KG1 (cell line): ENCODE measurements at regions not wholly inside any gene's neighbourhood (a gene's known extent, or its start where the extent isn't known, plus 50 kb on each side); places are given as distances from the start of the nearest gene placed in this dataset.

Experiments
- DNase-seq: peaks from one replicate; lab custom pipeline; 2025; lab: John Stamatoyannopoulos, UW

DNA sequence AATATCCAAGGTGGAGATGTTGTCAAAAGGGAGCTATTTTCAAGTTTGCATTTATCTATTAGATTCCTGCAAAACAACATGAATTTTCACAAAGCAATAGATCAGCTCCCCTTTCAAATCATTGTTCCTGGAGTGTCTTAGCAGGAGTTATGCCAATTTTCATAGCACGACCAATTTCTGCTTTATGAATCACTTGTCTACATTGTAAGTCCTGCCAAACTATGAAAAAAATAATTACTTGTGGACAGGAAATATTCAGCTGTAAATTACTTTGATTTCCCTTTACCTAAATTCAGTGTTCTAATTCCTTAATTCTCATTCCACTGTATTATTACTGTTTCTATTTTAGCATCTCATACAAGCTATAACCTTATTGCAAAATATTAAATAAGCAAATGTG, 1289.6 kb downstream of the NSUN3 start:
- no peak for DNase-seq

DNA sequence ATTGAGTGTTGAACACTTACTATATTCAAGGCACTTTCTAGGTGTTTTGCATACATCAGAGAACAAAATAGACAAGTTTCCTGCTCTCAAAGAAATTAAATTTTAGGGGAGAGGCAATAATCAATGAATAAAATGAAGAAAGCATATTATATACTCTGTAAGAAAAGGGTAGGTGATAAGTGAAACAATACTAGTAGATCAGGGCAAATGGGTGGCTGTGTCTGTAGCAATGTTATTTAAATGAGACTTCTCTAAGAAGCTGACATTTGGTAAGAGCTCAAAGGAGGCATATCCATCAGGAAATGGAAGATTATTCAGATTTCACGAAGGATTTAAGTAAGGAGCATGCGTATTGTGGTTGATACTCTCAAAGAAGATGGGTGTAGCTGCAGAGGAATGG, 1291.6 kb downstream of the NSUN3 start:
- no peak for DNase-seq

DNA sequence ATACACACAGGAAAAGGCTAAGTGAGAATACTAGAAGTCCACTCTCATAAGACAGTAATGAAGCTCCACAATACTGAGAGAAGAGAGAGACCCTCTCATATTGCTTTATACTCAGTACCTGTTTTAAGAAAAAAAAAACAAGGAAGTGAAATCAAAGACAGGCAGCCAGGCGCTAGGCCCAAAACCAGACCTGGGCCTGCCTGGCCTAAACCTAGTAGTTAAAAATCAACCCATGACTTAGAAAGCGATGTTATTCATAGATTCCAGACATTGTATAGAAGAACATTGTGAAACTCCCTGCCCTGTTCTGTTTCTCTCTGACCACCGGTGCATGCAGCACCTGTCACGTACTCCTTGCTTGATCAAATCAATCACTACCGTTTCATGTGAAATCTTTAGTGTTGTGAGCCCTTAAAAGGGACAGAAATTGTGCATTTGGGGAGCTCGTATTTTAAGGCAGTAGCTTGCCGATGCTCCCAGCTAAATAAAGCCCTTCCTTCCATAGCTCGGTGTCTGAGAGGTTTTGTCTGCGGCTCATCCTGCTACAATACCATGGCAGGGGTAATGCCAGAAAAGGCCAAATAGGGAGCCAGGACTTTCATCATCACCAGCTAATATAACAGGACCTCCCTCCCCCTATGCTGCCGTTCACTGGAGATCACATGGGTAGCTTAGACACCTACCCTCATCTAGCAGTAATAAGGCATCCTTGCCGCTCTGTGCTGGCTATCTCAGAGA, 1294.1 kb downstream of the NSUN3 start:
- DNase-seq: no peak

DNA sequence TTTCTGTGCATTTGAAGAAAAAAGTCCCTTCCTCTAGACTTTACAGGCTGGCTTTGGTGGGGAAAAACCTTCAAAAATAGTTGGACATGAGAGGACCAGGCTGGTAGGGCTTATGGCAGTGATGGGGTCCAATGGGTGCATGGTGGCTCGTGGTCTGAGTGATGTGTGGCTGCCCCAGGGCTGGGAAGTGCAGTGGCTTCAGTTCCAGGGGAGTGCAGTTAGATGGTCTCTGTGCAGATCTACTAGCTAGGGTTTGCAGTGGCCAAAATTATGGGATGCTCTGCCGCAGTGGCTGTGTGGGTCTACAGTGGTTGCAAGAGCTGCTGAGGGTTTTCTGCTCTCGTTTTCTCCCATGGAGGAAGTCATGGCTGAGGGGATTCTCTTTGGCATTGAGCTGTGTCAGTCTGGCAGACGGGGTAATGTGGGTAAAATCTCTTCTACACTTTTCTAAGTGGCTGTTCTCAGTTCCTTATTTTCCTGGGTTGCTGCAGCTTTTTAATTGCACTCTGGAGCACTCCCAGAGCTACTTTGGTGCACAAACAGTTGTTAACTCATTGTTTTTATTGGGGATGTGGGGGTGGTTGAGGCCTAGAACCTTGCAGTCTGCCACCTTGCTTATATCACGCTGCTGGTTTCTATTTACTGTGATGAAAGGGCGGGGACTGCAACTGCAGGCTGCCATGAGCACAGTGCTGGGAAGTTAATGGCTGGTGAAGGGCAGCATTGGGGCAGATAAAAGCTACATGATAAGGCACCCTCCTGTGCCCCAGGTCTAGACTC, 1324.6 kb downstream of the NSUN3 start:
- DNase-seq: no peak

GRCh38 chr3:95389725-95390313, 1327.0 kb downstream of the NSUN3 start:
- no peak for DNase-seq

- DNase-seq: no peak
These were observed 1331.4 kb downstream of the NSUN3 start for GRCh38 chr3:95394286-95394685.

- DNase-seq: no peak
These were observed 1336.7 kb downstream of the NSUN3 start for GRCh38 chr3:95399585-95399984.

- no peak for DNase-seq
These were observed 1338.8 kb downstream of the NSUN3 start for GRCh38 chr3:95401693-95402092.

DNA sequence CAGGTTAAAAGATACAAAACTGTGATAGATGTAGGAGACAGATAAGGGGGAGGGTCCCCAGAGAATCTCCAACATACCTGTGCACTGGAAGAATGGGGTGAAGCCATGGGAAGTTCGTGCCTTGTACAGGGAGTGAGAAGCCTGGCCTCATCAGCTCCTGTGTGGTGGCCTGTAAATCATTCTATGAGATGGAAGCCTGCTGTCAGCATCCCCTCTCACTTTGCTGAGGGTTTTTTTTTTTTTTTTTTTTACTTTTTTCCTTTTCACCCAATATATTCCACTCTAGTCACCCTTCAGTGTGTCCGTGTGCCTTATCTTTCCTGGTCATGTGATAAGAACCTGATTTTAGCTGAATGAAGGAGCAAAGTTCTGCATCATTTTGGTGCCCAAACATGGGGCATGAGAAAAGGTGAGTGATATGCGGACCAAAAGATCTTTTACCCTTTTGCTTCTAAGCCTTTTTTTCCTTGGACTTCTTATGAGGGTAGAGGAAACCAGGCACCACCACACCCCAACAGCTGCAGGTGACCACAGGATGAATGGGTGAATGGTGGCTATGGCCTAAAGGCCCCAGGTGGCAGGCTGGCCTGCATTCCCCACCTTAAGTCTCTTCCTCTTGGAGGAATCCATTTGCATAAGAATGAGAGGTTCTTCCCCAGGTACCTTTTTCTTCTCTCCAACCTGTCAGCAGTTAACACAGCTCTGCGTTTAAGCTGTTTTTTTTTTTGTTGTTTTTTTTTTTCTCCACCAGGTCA, 1345.0 kb downstream of the NSUN3 start:
- no peak for DNase-seq

- no peak for DNase-seq
These were observed 1345.6 kb downstream of the NSUN3 start for GRCh38 chr3:95408464-95408862.

GRCh38 chr3:95418251-95418650, 1355.4 kb downstream of the NSUN3 start:
- DNase-seq: no peak

- no peak for DNase-seq
These were observed 1361.4 kb downstream of the NSUN3 start for GRCh38 chr3:95424279-95424678.

- DNase-seq: no peak
These were observed 1371.6 kb downstream of the NSUN3 start for GRCh38 chr3:95434491-95434890.

- DNase-seq: no peak
These were observed 1374.5 kb downstream of the NSUN3 start for GRCh38 chr3:95437409-95437808.

GRCh38 chr3:95438274-95438673, 1375.4 kb downstream of the NSUN3 start:
- no peak for DNase-seq

GRCh38 chr3:95442766-95443165, 1371.6 kb upstream of the EPHA6 start:
- no peak for DNase-seq

GRCh38 chr3:95449841-95450240, 1364.6 kb upstream of the EPHA6 start:
- no peak for DNase-seq

- DNase-seq: no peak
These were observed 1361.2 kb upstream of the EPHA6 start for GRCh38 chr3:95453242-95453641.

DNA sequence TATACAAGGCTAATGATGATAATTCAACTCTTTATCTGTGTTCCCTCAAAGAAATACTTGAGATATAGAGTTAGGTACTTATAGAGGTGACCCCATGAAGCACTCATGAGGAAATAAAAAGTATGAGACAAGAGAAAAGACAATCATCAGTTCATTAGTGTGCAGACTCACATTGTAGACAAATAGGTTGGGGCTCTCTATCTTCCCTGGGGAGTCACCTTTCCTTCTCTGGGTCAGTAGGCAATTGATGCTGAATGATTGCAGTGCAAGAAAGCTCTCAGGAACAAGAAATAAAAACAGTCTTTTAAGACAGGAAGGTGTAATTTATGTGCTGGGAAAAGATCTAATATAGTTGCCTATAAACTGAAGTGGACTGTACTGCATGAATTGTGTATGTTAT, 1357.6 kb upstream of the EPHA6 start:
- no peak for DNase-seq

- DNase-seq: no peak
These were observed 1354.7 kb upstream of the EPHA6 start for GRCh38 chr3:95459706-95460105.

DNA sequence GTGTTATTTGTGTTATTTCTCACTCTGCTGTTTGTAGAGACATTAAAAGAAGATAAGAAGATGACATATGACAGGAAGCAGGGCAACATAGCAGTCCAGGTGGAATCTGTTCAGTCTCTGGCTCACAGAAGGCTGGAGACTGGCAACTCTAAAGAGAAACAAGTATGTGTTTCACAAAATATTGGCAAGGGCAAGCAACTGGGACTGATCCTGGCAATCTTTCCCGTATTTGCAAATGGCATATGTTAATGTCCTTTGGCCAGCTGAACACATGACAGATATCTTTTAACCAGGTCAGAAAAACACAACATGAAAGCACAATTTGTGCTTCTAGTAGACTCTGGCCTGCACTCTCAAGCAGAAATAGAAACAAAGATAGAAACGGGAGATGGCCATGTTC, 1354.1 kb upstream of the EPHA6 start:
- DNase-seq: no peak

- no peak for DNase-seq
These were observed 1352.2 kb upstream of the EPHA6 start for GRCh38 chr3:95462161-95462560.

- no peak for DNase-seq
These were observed 1350.0 kb upstream of the EPHA6 start for GRCh38 chr3:95464346-95464745.
